CD4-positive, alpha-beta T cell treated with Interleukin-21 for 1 hour (primary cell): ENCODE measurements at regions not wholly inside any gene's neighbourhood (a gene's known extent, or its start where the extent isn't known, plus 50 kb on each side); places are given as distances from the start of the nearest gene placed in this dataset.

Experiments
- DNase-seq: peaks from one replicate; pipeline ENCODE4 v3.0.0-alpha.2; 2020

DNA sequence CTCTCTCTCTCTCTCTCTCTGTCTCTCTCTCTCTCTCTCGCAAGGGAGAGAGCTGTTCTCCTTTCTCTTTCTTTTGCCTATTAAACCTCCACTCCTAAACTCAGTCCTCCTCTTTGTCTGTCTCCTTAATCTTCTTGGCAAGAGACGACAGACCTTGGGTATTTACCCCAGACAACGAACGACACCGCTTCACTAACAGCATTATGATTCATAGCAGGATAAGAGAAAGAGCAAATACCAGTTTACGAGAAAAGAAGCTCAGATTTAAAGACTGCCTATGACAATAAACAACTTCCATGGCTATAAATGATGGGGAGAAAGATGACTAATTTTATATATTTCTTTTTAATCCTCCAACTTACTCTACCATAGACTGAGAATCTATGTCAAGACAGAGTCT is 1396.5 kb upstream of the CELF2 start:
- DNase-seq: no peak

DNA sequence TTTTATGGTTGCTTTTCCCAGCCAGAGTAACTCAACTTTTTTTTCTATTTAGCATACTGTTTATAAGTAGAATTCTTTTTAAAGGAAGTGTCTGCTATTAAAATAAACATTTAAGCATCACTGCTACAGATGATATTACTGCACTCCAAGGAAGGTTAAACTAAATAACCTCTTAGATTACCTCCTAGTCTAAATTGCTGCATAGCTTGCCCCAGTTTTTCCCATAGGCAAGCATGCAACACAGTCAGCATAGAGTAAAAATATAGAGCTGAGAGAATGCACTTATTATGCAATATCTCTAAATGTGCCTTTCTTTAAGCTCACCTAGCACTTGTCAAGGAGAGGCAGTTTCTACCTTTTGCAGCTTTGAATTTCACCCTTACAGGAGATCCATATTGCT is 1392.4 kb upstream of the CELF2 start:
- no peak for DNase-seq

DNA sequence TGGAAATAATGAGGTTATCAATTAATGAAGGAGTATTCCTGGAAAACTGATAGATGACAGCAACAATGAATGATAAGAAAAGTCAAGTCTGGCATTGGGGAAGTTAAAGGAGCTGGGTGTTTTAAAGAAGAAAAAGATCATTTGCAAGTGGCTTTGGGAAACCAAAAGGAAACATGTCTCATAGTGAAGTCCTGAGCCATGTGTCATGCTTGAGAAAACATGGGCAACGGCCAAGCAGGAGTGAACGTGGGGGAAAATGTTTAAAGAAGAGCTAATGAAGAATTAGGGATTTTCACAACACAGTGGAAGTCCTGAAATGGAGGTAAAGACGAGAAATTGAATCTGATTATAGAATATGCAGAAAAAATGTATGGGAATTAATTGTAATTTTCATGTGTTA is 1383.2 kb upstream of the CELF2 start:
- DNase-seq: no peak

DNA sequence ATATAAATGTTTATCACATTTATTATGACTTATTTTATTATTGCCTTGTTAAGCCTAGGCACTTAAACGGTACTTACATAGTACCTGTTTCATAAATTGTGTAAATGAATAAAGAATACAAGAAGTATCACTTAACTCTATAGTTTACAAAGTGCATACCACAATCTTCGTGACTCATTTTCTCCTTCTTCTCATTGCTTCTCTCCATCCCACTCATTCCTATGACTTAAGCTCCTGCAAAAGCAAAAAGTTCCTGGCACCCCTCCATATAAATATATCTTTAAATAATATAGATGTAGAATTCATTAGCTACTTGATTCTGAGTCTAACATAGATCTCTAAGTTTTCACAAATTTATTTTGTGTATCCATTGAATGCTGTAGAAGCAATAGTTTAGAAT is 1382.0 kb upstream of the CELF2 start:
- no peak for DNase-seq

DNA sequence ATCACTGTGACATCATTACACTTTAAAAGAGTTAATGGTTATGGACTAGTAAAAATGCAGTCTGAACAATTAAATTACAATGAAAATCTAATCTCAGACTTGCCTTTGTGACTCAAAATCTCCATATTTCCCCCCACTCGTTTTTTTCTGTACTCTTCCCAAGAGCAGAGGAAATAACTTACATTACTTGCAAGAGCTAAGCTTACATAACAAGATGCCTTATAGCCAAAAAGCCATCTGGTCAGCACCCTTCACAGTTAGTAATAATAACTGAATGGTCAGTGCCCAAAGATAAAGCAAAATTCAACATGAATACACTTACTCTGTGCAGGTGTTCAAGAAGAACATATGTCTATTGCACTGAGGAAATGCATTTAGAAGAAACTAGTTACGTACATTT is 1381.5 kb upstream of the CELF2 start:
- DNase-seq: no peak

DNA sequence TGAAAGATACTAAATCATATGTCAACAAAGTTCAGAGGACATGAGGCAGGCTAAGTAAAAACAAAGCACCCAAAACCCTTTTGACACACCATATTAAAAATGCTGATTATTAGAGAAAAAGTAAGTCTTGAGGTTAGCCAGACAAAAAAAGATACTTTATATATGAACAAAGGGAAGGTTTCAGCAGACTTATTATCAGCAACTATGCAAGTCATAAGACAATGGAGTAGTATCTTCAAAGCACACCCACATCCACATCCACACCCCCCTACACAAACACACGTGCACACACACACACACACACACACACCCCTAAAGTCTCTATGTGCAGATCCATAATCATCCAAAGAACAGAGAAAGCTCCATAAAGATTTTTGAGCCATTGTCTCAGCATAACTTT is 1373.9 kb upstream of the CELF2 start:
- no peak for DNase-seq

DNA sequence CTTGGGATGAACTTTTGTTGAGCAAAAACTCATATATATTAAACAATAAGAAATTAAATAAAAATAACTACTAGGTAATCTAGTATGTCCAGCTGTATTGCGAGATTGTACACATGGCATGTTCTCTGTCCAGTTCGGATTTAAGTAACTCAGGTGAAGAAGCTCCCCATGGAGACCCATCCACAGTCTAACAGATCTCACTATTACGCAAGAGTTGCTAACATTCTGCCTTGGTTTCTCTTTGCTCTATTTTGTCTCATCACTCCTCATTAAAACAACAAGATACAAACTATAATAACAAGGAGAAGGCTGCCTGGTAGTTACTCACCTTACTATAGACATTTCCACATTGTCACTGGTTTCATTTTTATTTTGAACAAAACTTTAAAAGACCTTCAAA is 1372.3 kb upstream of the CELF2 start:
- no peak for DNase-seq

DNA sequence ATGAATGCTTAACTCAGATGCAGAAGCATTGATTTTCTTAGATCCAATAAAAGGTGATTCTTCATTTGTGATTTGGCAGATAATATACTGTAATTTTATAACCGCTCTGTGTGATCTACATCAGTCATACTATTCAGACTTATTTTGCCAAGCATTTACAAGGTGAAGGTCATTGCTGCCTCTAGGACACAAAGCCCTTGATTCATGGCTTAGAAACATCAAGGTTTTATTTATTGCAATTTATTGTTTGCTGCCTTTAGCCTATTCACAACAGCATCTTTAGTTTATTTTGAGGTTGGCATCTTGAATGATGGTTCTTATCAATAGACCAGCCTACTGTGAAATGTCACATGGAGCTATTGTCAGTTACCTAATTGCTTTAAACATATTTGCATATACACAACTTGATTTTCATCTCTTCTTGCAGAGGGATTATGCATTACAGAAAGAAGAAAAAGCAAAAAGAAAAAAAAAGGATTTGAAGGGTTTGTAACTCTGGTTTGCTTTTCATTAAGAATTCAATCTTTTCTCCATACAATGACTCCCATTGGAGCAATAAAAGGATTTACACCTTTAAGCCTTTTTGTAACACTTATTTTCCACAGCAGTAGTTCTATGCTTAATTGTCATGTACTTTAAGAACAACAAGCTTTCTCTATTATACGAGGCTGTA is 1371.6 kb upstream of the CELF2 start:
- no peak for DNase-seq

DNA sequence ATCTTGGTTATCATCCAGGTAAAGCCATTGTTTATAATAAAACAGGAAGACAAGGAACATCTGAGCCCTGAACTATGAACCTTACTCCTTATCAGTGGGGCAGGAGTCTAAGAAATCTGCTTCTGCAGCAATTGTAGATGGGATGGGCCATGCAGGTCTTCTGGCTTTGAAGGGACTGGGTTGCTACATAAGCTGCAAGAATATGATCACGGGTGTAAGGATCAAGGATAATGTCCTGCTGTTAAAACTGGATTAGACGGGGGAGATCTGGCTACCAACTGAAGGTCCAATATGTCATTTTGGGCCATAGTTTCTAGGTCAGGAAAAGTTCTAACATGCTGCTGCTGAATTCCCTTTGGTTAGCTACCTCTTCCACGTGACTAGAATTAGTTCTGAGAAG is 1363.4 kb upstream of the CELF2 start:
- DNase-seq: no peak

DNA sequence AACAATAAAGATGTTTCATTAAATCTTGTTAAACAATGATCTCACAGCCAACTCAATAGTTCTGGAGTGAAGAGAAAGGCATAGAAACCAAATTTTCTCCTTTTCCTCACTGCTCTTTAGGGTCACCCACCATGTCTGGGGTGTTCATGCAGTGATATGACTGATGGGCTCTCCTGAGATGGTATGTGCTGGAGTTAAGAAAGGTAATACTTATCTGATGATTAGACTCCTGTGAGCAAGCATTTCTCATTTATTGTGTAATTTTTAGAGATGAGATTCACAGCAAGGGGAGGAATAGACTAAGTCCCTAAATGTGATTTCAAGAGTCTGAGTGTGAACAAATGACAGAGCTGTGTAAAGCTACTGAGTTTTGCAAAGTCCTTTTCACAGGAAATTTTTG is 1361.3 kb upstream of the CELF2 start:
- no peak for DNase-seq

DNA sequence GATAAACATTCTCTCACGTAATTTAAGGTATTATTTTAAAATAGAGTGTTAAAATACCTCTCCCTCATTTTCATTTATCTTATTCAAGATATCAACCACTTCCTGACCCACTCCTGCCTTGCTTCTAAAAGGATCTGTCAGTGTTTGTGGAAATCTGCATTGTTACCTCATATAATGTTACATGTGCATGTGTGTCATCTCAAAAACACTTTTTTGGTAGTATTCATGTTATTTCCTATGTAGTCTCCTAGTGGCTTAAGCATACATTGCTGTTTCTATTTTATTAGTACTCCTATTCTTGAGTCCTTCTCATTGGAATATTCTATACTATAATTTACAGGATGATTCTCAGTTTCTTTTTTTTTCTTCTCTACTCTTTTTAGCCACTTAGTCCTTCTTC is 1360.7 kb upstream of the CELF2 start:
- DNase-seq: no peak

DNA sequence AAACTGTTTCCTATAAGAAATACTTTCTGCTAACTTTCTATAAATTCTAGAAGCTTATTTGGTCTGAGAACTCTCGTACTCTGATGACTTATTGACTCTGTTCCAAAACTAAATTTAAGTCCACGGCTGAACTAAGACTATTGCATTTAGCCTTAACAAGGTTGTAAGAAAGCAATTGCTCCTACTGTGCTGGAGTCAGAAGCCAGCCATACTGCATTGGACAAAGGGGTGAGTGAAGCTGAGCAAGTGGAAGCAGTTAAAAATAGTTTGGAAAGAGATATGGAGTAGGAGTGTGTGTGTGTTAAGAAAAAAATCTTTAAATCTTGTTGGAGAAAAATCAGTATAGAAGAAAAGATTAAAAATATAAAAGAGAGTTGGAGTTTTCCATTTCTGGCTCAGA is 1360.1 kb upstream of the CELF2 start:
- no peak for DNase-seq

DNA sequence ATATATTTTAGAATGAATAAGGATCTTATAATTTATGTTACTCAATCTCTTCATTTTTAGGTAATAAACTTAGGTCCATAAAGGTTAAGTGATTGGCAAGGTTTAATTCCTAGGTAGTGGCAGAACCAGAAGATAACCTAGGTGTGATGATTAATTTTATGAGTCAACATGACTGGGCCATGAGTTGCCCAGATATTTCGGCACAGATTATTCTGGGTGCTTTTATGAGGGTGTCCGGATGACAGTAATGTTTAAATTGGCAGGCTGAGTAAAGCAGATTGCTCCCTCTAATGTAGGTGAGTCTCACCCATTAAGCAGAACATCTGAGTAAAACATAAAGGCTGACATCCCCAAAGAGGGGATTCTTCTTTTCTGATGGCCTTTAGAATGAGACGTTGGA is 1349.3 kb upstream of the CELF2 start:
- DNase-seq: no peak

DNA sequence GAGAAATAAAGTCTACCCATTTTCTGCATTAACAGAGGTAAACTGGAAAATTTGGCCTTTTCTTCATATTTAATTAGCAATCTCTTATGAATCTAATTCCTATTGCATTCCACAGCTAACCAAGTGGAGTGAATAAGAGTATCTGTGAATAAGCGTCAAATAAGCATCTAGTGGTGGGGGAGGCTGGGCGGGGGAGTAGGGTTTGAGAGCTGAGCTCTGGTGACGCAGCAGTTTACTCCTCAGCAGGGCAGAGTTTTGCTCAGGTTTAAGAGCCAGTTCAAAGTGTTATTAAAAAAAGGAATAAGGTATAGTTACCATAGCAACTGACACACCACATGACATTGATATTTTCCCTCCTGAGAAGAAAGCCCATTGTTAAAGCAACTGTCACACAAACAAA is 1346.8 kb upstream of the CELF2 start:
- no peak for DNase-seq

DNA sequence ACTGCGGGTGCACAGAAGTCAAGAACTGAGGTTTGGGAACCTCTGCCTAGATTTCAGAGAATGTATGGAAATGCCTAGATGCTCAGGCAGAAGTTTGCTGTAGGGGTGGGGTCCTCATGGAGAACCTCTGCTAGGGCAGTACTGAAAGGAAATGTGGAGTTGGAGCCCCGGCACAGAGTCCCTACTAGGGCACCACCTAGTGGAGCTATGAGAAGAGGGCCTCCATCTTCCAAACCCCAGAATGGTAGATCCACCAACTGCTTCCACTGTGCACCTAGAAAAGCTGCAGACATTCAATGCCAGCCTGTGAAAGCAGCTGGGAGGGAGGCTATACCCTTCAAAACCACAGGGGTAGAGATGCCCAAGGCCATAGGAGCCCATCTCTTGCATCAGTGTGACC is 1336.0 kb upstream of the CELF2 start:
- DNase-seq: no peak

DNA sequence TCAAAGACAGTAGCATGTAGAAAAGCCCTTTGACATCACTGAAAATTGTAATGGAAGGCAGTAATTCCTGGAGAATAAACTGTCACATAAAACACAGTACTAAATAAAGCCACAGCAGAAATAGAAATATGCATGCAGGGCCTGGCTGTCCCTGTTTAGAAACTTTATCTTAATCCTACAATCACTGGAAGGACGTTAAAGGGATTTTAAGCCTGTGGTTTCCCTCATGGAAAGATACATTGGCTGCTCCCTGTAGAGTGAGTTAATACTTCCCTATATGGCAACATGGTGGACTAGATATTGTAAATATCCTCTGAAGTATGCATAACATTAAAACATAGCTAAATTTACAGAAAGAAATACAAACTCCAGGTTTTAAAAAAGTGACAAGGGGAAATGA is 1334.9 kb upstream of the CELF2 start:
- DNase-seq: no peak

DNA sequence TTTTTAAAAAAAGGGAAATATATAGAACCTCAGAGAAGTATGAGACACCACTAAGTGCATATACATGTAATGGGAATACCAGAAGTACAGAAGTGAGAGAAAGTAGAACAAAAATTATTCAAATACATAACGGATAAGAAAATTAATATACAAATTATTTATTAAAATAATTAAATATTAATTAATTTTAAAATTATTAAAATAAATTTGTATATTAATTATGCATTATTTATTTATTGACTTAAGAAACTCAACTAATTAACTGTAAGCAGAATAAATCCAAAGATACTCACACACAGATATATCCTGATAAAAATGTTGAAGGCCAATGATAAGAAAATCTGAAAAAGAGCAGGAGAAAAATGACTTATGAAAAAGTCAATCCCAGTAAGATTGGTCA is 1333.5 kb upstream of the CELF2 start:
- no peak for DNase-seq

DNA sequence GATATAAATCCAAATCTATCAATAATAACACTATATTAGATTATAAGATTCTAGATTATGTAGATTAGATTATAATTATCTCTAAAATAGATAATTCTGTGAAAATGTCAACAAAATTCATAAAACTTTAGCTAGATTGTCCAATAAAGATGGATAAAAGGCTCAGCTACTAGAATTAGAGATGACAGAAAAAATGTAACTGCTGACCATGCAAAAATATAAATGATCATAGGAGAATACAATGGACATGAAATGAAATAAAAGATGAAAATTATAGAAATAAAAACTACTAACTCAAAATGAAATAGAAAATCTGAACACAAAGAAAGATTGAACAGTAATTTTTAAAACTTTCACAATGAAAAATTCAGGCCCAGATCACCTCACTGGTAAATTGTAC is 1332.1 kb upstream of the CELF2 start:
- DNase-seq: no peak

DNA sequence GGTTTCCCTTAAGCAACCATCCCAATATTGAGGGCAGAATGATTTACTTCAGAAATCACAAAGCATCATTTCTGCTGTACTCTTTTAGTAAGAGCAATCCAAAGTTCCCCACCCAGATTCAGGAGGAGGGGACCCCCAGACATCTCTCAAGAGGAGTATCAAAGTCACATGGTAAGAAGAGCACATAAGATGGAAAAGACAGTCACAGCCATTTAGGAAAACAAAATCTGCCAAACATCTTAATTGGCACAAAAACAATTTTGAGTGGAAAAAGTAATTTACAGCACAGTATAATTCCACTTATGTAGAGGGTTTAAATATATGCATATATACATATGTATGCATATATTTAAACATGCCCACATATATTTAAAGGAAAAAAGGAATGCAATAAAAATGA is 1329.0 kb upstream of the CELF2 start:
- no peak for DNase-seq

DNA sequence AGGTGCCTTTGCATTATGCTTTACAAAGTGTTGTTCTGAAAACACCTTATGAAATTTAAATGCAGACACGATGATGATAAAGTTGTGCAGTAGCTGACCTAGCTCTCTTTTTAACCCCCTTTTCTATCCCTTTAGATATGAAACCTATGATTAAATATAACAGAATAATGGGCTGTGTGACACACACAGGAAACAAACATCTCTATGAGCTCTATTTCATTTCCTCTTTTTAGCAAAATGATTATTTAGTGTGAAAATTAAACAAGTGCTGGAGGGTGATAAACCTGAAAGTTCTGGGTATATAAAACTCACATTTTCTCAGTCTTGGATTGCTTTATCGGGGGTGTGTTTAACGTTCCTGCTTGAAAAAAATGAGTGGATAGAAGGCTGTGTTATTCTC is 1310.5 kb upstream of the CELF2 start:
- no peak for DNase-seq

DNA sequence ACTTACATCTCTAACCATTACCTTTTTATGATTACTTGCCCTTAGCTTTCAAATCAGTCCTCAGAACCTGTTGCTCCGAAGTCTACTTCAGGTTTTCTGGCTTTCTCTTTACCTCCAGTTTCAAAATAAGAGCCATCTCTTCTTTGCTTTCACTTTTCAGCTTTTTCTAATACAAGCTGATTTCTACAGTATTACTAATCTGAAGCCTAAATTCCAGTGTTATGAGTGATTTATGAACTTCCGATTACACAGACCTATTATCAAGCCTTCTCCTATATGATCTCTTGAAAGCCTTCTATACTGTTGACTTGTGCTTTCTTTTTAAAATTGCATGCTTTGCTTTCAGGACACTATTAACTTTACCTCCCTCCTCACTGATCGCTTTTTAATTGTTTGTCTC is 1307.8 kb upstream of the CELF2 start:
- DNase-seq: no peak

DNA sequence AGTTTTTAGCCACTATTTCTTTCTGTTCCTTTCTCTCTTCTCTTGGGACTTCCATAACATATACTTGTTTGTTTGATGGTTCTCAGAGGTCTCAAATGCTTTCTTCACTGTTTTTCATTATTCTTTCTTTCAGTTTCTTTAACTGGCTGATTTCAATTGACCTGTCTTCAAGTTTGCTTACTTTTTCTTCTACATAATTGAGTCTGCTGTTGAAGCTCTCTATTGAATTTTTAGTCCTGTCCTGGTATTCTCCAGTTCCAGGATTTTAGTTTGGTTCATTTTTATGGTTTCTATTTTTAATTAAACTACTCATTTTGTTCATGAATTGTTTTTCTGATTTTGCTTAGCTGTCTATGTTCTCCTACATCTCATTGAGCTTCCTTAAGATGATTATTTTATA is 1305.3 kb upstream of the CELF2 start:
- DNase-seq: no peak

DNA sequence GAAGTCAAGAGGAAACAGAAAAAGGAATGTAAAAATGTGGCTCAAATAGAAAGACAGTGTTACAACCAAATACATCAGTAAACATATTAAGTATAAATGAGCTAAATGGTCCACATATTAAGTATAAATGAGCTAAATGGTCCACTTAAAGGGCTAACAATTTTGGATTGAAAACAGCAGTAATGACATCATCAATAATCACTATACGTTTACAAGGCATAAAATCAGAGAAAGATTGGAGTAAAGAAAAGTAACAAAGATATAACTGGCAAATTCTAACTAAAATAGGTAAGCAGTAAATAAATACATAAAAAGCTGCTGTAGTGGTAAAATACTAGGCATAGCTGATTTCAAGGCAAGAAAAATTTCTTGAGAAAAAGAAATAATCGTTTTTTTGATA is 1298.4 kb upstream of the CELF2 start:
- DNase-seq: no peak

DNA sequence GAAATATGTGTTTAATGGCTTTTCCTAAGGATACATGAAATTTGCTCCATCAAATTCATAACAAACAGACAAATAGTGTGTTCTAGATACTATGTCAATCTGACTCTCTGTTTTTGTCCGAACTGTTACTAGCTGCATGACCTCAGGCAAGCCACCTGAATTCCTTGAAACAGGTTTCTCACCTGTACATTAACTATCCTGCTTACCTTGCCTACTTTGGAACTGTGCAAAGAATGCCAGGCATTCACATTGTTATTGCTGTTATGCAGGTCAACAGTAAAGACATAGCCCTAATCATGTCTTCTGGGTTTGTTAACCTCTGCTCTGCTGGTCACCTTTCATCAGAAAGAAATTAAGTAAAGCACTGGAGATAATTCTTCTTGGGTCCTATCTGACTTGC is 1283.9 kb upstream of the CELF2 start:
- no peak for DNase-seq

DNA sequence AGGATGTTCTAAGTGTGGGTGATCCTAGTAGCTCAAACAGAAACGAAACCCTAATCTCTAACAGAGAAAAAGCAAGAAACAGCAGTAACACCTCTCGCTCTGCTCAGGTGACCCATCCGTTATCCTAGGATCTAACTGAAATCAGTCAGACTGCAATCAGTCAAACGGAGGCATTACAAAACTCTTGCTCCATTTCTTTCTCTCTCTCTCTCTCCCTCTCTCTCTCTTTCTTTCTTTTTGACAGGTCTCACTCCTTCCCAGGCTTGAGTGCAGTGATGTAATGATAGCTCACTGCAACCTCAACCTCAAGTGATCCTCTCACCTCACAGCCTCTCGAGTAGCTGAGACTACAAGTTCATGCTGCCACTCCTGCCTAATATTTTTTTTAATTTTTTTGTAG is 1283.5 kb upstream of the CELF2 start:
- DNase-seq: no peak

DNA sequence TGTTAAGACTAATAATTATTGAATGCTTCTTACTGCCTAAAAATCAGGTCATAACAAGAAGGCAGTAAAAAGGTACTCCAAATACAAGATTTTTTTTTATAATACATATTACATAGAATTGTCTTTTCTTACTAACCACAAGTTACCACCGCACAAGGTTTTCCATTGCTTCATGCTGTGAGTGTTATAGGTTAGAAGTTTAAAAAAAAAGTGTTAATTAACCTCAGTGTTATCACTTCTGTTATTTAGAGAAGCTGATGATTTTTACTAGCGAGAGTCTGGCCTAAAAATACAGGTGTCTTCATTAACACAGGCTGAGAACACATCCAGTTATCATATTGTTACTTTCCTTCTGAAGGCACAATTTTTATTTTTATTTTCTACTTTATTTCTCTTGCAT is 1281.9 kb upstream of the CELF2 start:
- DNase-seq: no peak
